ENCODE measurements at regions not wholly inside any gene's neighbourhood (a gene's known extent, or its start where the extent isn't known, plus 50 kb on each side); places are given as distances from the start of the nearest gene placed in this dataset.

GRCh38 chr1:42014823-42015222 is 96.1 kb upstream of the HIVEP3 start:
- no peak overlapping the region for H3K4me3 Mint-ChIP-seq
- H3K36me3 Mint-ChIP-seq, result no peaks in the 10 kb centered on the region
- no peak for DNase-seq (ENCODE audit: extremely low spot score, unreplicated experiment)
- TF ChIP-seq CTCF (conservative IDR thresholded peaks at IDR 0.05), result no peak
- H3K9me3 Mint-ChIP-seq, result no peaks in the 10 kb centered on the region
- H3K4me1 Mint-ChIP-seq (ENCODE audit: unreplicated experiment), result no peaks in the 10 kb centered on the region
- peaks cover 18% of the 10 kb centered on the region for H3K27me3 Mint-ChIP-seq
- H3K27ac Mint-ChIP-seq, result no peak overlapping the region

DNA sequence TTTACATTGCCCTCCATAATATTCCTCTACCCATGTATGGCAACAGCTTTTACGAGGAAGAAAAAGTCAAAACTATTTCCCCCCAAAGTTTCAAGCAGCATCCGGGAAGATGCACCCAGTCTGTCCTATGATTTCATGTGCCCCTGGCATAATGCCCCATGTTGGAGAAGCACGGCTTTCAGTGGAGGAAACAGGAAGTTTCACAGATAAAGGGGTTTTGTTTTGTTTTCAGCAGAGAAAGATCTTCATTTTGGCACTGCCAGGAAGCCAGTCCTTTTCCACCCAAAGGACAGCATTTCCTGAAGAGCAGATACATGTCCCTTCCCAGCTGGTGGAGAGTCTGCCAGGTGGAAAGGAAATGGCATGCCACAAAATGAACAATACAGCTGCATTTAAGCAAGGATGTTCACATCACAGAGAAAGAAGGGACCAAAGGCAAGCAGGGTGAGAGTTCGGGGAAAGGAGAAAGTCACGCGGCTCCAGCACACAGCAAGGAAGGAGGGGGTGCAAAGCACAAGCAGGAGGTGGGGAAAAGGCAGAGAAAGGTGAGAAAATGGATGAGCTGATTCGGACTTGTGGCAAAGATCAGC is 95.3 kb upstream of the HIVEP3 start:
- Mint-ChIP-seq H3K4me1 (ENCODE audit: unreplicated experiment) (no peaks in the 10 kb centered on the region), H3K27ac (no peak overlapping the region), H3K36me3 (no peaks in the 10 kb centered on the region), H3K27me3 (peaks cover 18% of the 10 kb centered on the region), H3K4me3 (no peak overlapping the region), H3K9me3 (no peaks in the 10 kb centered on the region)
- no peak for DNase-seq (ENCODE audit: extremely low spot score, unreplicated experiment)
- TF ChIP-seq CTCF (conservative IDR thresholded peaks at IDR 0.05), result no peak

GRCh38 chr1:42012852-42013251 is 94.1 kb upstream of the HIVEP3 start:
- Mint-ChIP-seq H3K27me3 (peaks cover 20% of the 10 kb centered on the region), H3K27ac (no peak overlapping the region)
- no peak for TF ChIP-seq CTCF (conservative IDR thresholded peaks at IDR 0.05)

GRCh38 chr1:42010381-42010780 is 91.7 kb upstream of the HIVEP3 start:
- Mint-ChIP-seq H3K27ac (no peak overlapping the region), H3K36me3 (no peaks in the 10 kb centered on the region), H3K27me3 (peaks cover 34% of the 10 kb centered on the region), H3K9me3 (no peaks in the 10 kb centered on the region), H3K4me1 (ENCODE audit: unreplicated experiment) (no peaks in the 10 kb centered on the region), H3K4me3 (no peak overlapping the region)
- DNase-seq (ENCODE audit: extremely low spot score, unreplicated experiment), result no peak
- TF ChIP-seq CTCF (conservative IDR thresholded peaks at IDR 0.05), result no peak

More at GRCh38 chr1:42012852-42013251, 94.1 kb upstream of the HIVEP3 start:
- Mint-ChIP-seq H3K4me3 (no peak overlapping the region), H3K9me3 (no peaks in the 10 kb centered on the region), H3K4me1 (ENCODE audit: unreplicated experiment) (no peaks in the 10 kb centered on the region), H3K36me3 (no peaks in the 10 kb centered on the region)
- no peak for DNase-seq (ENCODE audit: extremely low spot score, unreplicated experiment)

- Mint-ChIP-seq H3K27me3 (peaks cover 30% of the 10 kb centered on the region), H3K27ac (no peak overlapping the region), H3K36me3 (no peaks in the 10 kb centered on the region), H3K9me3 (no peaks in the 10 kb centered on the region), H3K4me1 (ENCODE audit: unreplicated experiment) (no peaks in the 10 kb centered on the region), H3K4me3 (no peak overlapping the region)
- TF ChIP-seq CTCF (conservative IDR thresholded peaks at IDR 0.05), result no peak
- no peak for DNase-seq (ENCODE audit: extremely low spot score, unreplicated experiment)
Observed at GRCh38 chr1:42008264-42008663, 89.5 kb upstream of the HIVEP3 start.

- Mint-ChIP-seq H3K27ac (no peak overlapping the region), H3K4me1 (ENCODE audit: unreplicated experiment) (no peaks in the 10 kb centered on the region), H3K27me3 (peaks cover 30% of the 10 kb centered on the region), H3K9me3 (no peaks in the 10 kb centered on the region), H3K36me3 (no peaks in the 10 kb centered on the region), H3K4me3 (no peak overlapping the region)
- no peak for DNase-seq (ENCODE audit: extremely low spot score, unreplicated experiment)
- no peak for TF ChIP-seq CTCF (conservative IDR thresholded peaks at IDR 0.05)
Observed at GRCh38 chr1:42006836-42007235, 88.1 kb upstream of the HIVEP3 start.
